MM.1S (cell line): ENCODE measurements at regions not wholly inside any gene's neighbourhood (a gene's known extent, or its start where the extent isn't known, plus 50 kb on each side); places are given as distances from the start of the nearest gene placed in this dataset.

Experiments used
- DNase-seq: peaks from one replicate; pipeline ENCODE4 v3.0.0-alpha.2; 2015
- H2AFZ ChIP-seq: fragments of 300-600 bp; sonication (generic); 2 replicates; pipeline ENCODE4 v1.6.0; 2016; ENCODE audit warnings: antibody characterized with exemption, low read length
- H3F3A ChIP-seq: fragments of 300-600 bp; sonication (generic); 2 replicates; pipeline ENCODE4 v1.6.1; 2016; ENCODE audit warnings: mild to moderate bottlenecking, antibody characterized with exemption, low read length, moderate library complexity, mixed read lengths; ENCODE audit not compliant: insufficient read depth
- H3K27ac ChIP-seq: fragments of 300-600 bp; sonication (generic); 2 replicates; pipeline ENCODE4 v1.5.1; 2016; ENCODE audit warnings: mild to moderate bottlenecking, low read length
- H3K27me3 ChIP-seq: fragments of 300-600 bp; sonication (generic); replicated peaks from 2 replicates; pipeline ENCODE4 v1.6.0; 2016; ENCODE audit warnings: low read length; ENCODE audit not compliant: insufficient read depth
- H3K36me3 ChIP-seq: fragments of 300-600 bp; sonication (generic); replicated peaks from 2 replicates; pipeline ENCODE4 v1.6.1; 2016; ENCODE audit warnings: mild to moderate bottlenecking, low read length, mixed read lengths; ENCODE audit not compliant: insufficient read depth
- H3K4me1 ChIP-seq: fragments of 300-600 bp; sonication (generic); 2 replicates; pipeline ENCODE4 v1.6.1; 2016; ENCODE audit warnings: low read length, mixed read lengths
- H3K4me2 ChIP-seq: fragments of 300-600 bp; sonication (generic); 2 replicates; pipeline ENCODE4 v1.6.0; 2016; ENCODE audit warnings: low read depth, low read length
- H3K4me3 ChIP-seq: fragments of 300-600 bp; sonication (generic); 2 replicates; pipeline ENCODE4 v1.5.1; 2016; ENCODE audit warnings: low read length, mixed read lengths
- H3K79me2 ChIP-seq: fragments of 300-600 bp; sonication (generic); 2 replicates; pipeline ENCODE4 v1.6.1; 2016; ENCODE audit warnings: mixed run types, low read length, mixed read lengths
- H3K9ac ChIP-seq: fragments of 300-600 bp; sonication (generic); 2 replicates; pipeline ENCODE4 v1.6.1; 2016; ENCODE audit warnings: low read length, mixed read lengths
- H3K9me2 ChIP-seq: fragments of 300-600 bp; sonication (generic); replicated peaks from 2 replicates; pipeline ENCODE4 v1.6.1; 2016; ENCODE audit warnings: mild to moderate bottlenecking, low read length, mixed read lengths; ENCODE audit not compliant: insufficient read depth
- H3K9me3 ChIP-seq: fragments of 300-600 bp; sonication (generic); replicated peaks from 2 replicates; pipeline ENCODE4 v1.6.1; 2016; ENCODE audit warnings: mild to moderate bottlenecking, low read length, mixed read lengths; ENCODE audit not compliant: insufficient read depth
- H4K20me1 ChIP-seq: fragments of 300-600 bp; sonication (generic); 2 replicates; pipeline ENCODE4 v1.6.1; 2016; ENCODE audit warnings: mild to moderate bottlenecking, low read length, moderate library complexity, mixed read lengths; ENCODE audit not compliant: insufficient read depth
- CTCF ChIP-seq: fragments of 300-600 bp; sonication (generic); IDR thresholded peaks from 2 replicates; pipeline ENCODE4 v1.5.1; 2016; ENCODE audit warnings: antibody characterized with exemption, low read length, mixed read lengths
- EZH2 ChIP-seq: fragments of 300-600 bp; sonication (generic); optimal IDR thresholded peaks from 2 replicates; pipeline ENCODE3; 2017; ENCODE audit warnings: low read depth, mild to moderate bottlenecking, antibody characterized with exemption, low read length, mixed read lengths
- EZH2phosphoT487 ChIP-seq: fragments of 300-600 bp; sonication (generic); IDR thresholded peaks from 2 replicates; pipeline ENCODE4 v1.6.1; 2018; ENCODE audit warnings: antibody characterized with exemption, low read length

GRCh38 chr2:239589833-239590232 is 189.0 kb upstream of the HDAC4 start:
- Histone ChIP-seq H2AFZ (no peak overlapping the region), H3K4me3 (no peak overlapping the region), H3K27me3 (no peaks in the 10 kb centered on the region), H3K36me3 (no peaks in the 10 kb centered on the region), H4K20me1 (no peaks in the 10 kb centered on the region), H3K9me2 (no peaks in the 10 kb centered on the region), H3K9me3 (no peaks in the 10 kb centered on the region), H3F3A (no peaks in the 10 kb centered on the region), H3K79me2 (no peaks in the 10 kb centered on the region), H3K9ac (no peak overlapping the region), H3K4me2 (no peak overlapping the region), H3K4me1 (no peaks in the 10 kb centered on the region), H3K27ac (no peak overlapping the region)
- TF ChIP-seq EZH2phosphoT487, result no peak
- no peak for TF ChIP-seq EZH2
- no peak for DNase-seq

DNA sequence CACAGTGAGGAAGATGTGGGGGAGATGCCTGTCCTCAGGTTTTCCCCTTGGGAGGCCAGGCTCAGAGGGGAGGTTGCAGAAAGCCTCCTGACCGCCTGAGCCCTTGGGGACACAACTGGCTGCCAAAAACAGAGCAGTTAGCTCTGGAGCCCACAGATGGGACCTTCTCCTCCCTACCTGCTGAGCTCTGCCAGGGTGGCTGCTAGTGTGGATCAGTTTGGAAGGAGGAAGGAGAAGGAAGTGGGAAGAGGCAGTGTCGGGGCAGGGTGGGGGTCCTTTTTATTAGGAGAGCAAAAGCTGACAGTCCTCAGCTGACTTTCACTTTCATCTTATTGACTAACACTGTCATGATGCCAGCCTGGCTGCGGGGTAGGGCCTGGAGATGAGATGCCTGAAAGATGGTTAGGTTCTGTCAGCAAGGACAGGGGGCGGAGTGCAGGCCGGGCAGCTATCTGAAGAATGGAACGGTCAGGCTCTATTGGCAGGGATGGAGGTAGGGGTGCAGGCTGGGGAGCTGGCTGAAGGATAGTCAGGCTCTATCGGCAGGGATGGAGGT is 188.5 kb upstream of the HDAC4 start:
- DNase-seq, result no peak
- Histone ChIP-seq H3K4me1 (no peaks in the 10 kb centered on the region), H3F3A (no peaks in the 10 kb centered on the region), H3K9me2 (no peaks in the 10 kb centered on the region), H3K4me3 (no peak overlapping the region), H2AFZ (no peak overlapping the region), H3K27me3 (no peaks in the 10 kb centered on the region), H3K9ac (no peak overlapping the region), H3K79me2 (no peaks in the 10 kb centered on the region), H3K36me3 (no peaks in the 10 kb centered on the region), H3K27ac (no peak overlapping the region), H3K4me2 (no peak overlapping the region), H3K9me3 (no peaks in the 10 kb centered on the region), H4K20me1 (no peaks in the 10 kb centered on the region)
- TF ChIP-seq EZH2phosphoT487, result no peak
- no peak for TF ChIP-seq CTCF
- TF ChIP-seq EZH2, result no peak

- Histone ChIP-seq H3K4me3 (no peak overlapping the region), H3K79me2 (no peaks in the 10 kb centered on the region)
Observed at GRCh38 chr2:239588451-239589269, 187.8 kb upstream of the HDAC4 start.

More at GRCh38 chr2:239588451-239589269, 187.8 kb upstream of the HDAC4 start:
- Histone ChIP-seq H3K9ac (no peak overlapping the region), H3K27me3 (no peaks in the 10 kb centered on the region), H3K27ac (no peak overlapping the region), H3F3A (no peaks in the 10 kb centered on the region), H3K4me1 (no peaks in the 10 kb centered on the region), H3K9me3 (no peaks in the 10 kb centered on the region), H2AFZ (no peak overlapping the region), H3K4me2 (no peak overlapping the region), H3K9me2 (no peaks in the 10 kb centered on the region), H4K20me1 (no peaks in the 10 kb centered on the region), H3K36me3 (no peaks in the 10 kb centered on the region)
- no peak for DNase-seq
- TF ChIP-seq CTCF, result no peak
- no peak for TF ChIP-seq EZH2
- no peak for TF ChIP-seq EZH2phosphoT487
